NCI-H460 (cell line): ENCODE measurements at regions not wholly inside any gene's neighbourhood (a gene's known extent, or its start where the extent isn't known, plus 50 kb on each side); places are given as distances from the start of the nearest gene placed in this dataset.
"Not testable (repeated sequence)": the region's sequence is repeated elsewhere in the genome, so short reads cannot be mapped to it uniquely, and the experiment has no call there.

Experiments
- DNase-seq: peaks from one replicate; pipeline ENCODE4 v3.0.0-alpha.2; 2016; ENCODE audit warnings: low read depth; ENCODE audit errors: extremely low read depth

GRCh38 chr22:47318041-47318737 lies 555.7 kb downstream of the TBC1D22A start:
- DNase-seq: no peak

- DNase-seq: no peak
Observed at GRCh38 chr22:47315862-47316419, 553.5 kb downstream of the TBC1D22A start.

GRCh38 chr22:47310601-47311000 lies 548.2 kb downstream of the TBC1D22A start:
- no peak for DNase-seq

GRCh38 chr22:47309946-47310345 lies 547.5 kb downstream of the TBC1D22A start:
- DNase-seq: no peak

- DNase-seq: no peak
Observed at GRCh38 chr22:47309476-47309875, 547.0 kb downstream of the TBC1D22A start.

- DNase-seq: no peak
Observed at GRCh38 chr22:47308886-47309285, 546.4 kb downstream of the TBC1D22A start.

GRCh38 chr22:47307822-47308221 lies 545.4 kb downstream of the TBC1D22A start:
- no peak for DNase-seq

GRCh38 chr22:47307326-47307725 lies 544.9 kb downstream of the TBC1D22A start:
- DNase-seq: peak; percentile 35

GRCh38 chr22:47304854-47305253 lies 542.4 kb downstream of the TBC1D22A start:
- DNase-seq: no peak

GRCh38 chr22:47304191-47304831 lies 541.9 kb downstream of the TBC1D22A start:
- DNase-seq: no peak

- no peak for DNase-seq
Observed at GRCh38 chr22:47303161-47303890, 540.9 kb downstream of the TBC1D22A start.

GRCh38 chr22:47302587-47302986 lies 540.1 kb downstream of the TBC1D22A start:
- not testable (repeated sequence) for DNase-seq

- no peak for DNase-seq
Observed at GRCh38 chr22:47301820-47302475, 539.5 kb downstream of the TBC1D22A start.

- DNase-seq: no peak
Observed at GRCh38 chr22:47300698-47301405, 538.4 kb downstream of the TBC1D22A start.

- no peak for DNase-seq
Observed at GRCh38 chr22:47299863-47300697, 537.6 kb downstream of the TBC1D22A start.

GRCh38 chr22:47299211-47299862 lies 536.9 kb downstream of the TBC1D22A start:
- no peak for DNase-seq

GRCh38 chr22:47298017-47298785 lies 535.8 kb downstream of the TBC1D22A start:
- DNase-seq: no peak
